NCI-H82 (cell line): ENCODE measurements at regions not wholly inside any gene's neighbourhood (a gene's known extent, or its start where the extent isn't known, plus 50 kb on each side); places are given as distances from the start of the nearest gene placed in this dataset.

Source experiments
- DNase-seq: peaks from one replicate; lab custom pipeline; 2025; lab: John Stamatoyannopoulos, UW

DNA sequence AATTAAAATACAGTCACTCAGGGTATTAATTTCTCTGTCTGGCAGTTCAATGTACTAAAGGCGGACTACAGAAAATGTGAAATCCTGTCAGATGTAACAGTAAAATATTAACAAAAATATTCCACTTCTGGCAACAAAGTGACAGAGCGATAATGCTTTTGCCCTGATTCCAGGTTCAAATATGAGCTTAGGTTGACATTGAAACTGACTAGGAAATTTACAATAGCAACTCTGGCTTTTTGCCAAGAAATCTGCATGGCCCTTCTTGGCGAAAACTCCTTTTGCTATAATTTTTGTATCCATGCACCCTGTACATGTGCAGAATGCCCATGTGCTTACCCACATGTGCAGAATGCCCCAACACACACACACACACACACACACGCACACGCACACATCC lies 552.2 kb downstream of the MDFIC start:
- no peak for DNase-seq

DNA sequence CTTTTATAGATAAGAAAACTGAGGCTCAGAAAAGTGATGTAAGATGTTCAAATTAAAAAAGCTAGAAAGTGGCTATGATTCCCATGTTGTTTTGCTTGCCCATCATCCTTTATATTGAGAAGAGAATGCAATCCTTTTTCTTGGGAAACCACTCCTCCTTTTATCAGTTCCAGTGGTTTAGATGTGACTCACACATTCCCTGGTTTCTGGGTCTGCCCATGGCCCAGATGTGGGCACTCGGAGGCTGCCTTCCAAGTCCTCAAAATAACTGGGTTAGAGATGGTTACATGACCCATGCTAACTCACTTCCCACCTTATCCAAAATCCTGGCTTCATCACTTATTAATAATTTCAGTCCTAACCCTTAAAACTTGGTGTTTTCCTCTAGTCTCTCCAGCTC lies 550.0 kb downstream of the MDFIC start:
- no peak for DNase-seq

DNA sequence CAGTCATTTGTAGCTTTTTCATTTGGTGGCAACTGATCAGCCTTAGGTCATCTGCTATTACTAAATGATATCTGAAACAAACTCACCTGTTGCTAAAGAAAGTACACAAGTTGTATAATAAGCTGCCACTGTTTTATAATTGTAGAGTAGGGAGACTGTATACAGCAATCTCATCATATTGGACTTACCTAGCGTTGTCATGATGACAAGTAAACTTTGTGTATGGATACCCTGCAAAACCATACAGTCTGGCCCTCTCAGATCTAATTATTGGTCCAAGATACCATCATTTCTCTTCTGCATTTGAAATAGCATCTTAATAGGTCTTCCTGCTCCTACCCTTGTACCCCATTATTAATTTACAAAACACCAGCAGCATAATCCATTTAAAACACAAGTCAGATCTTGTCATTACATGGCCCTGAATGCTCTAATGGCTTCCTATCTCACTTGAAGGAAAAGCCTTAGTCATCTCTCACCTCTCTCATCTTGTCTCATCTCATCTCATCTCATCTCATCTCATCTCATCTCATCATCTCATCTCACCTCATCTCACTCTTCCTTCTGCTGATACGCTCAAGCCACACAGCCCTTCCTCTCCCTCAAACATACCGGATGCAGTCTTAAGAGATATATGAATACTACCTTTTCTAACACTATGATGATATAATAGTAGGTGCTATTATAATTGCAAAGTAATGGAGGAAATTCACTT lies 540.6 kb downstream of the MDFIC start:
- peak; percentile 4 for DNase-seq

DNA sequence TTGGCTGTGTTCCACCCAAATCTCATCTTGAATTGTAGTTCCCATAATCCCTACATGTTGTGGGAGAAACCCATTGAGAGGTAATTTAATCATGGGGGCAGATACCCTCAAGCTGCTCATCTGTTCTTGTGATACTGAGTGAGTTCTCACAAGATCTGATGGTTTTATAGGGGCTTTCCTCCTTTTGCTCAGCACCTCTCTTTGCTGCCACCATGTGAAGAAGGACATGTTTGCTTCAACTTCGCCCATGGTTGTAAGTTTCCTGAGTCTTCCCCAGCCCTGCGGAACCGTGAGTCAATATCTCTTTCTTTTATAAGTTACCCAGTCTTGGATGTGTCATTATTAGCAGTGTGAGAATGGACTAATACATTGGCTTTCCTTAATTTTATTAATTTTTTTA lies 527.8 kb downstream of the MDFIC start:
- peak; percentile 31 for DNase-seq

DNA sequence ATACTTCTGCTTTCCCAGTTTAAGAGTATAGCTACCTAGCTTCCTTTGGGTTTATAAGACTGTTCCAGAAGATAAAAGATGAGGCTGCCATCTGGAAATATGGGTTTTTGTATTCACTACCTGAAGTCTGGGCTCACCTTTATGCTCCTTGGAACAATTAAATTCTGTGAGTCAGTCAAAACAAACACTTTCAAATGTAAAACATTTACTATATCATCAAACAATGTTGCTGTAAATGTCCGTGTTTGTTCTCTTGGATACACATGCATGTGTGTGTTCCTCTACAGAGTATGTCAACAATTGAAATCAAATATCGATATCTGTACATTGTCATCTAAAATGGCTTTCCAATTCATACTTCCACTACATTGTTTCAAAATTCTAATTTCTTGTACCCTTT lies 525.6 kb downstream of the MDFIC start:
- DNase-seq, result no peak

DNA sequence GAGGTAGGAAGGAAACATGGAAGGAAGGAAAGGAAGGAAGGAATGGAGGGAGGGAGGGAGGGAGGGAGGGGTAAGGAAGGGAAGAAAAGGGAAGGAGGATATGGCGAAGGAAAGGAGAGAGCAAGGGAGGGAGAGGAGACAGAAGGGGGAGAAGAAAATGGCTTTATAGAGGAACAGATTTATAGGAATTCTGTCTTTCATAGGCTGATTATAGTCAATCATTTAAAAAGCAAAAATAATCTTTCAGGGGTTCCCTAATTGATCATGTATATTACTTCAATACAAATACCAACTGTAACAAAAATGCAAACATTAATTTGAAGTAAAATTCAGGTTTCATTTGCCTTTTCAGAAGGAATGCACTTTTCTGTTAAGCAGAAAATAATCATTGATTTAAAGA lies 519.1 kb downstream of the MDFIC start:
- DNase-seq, result no peak

DNA sequence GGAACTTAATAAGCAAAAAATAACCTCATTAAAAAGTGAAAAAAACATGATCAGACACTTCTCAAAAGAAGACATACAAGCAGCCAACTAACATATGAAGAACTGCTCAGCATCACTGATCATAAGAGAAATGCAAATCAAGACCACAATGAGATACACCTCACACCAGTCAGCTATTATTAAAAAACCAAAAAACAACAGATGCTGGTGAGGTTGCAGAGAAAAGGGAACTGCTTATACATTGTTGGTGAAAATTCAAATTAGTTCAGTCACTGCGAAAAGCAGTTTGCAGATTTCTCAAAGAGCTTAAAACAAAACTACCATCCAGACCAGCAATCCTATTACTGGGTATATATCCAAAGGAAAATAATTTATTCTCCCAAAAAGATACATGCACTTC lies 513.3 kb downstream of the MDFIC start:
- no peak for DNase-seq

DNA sequence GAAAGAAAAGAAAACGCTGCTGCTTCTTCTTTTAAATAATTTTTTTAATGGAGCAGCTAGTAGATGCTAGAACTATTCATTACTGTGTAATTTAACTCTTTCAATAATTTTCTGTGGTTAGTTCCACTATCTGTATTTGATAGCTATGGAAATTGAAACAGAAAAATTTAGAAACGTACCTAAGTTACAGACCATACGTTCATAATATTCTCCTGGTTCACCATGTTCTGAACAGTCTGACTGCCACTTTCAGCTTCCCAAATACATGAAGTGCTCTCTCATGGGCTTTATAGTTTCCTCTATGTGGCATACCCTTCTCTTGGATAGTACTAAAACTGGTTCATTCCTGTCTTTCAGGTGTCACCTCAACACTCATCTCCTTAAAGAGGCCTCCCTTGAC lies 508.0 kb downstream of the MDFIC start:
- DNase-seq, result no peak

DNA sequence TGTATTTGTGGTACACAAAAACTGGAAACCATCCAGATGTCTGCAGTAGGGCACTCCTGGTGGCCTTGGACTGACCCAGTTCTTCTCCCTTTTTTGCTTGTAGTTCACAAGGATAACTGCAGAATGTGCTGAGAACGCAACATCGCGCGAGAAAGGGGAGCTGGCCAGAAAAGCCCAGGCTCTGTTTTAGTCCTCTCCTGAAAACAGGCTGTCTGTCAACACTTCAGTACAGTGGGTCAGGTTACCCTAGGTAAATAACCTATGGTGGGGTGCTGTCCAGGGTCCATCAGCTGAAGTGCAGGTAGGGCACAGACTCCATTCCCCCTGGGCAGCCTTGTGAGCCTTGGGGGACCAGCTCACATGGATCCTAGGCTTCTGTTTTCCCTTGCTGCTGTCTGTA lies 495.8 kb downstream of the MDFIC start:
- DNase-seq, result no peak

DNA sequence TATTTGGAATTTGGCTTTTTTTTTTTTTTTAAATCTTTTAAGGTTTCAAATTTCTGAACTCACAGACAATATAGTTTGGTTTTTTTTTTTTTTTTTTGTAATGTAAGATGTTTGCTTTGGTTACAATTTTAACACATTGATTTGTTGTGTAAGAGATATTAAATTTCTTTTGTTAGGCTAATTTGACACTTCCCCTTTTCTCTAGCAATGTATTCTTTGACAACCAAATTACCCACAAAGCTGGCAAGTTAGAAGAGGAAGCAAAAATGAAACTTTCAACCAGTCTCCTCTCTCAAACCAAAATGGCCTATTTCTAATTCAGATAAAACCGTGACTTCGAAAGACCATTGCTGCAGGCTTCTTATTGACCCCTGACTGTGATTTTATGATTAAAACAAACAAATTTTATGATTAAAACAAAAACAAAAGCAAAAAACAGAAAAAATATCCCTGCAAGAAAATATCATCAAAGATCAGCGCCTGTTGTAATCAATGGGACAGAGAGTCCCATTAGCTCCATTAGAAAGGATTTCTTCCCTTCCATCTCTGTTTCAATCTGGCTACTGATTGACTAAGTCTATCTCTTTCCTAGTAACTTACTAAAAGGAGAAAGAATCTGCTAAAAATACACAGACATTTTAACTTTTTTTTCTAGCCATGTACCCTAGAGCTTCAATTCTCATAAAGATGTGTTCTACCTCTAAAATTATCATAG lies 489.2 kb downstream of the MDFIC start:
- no peak for DNase-seq

DNA sequence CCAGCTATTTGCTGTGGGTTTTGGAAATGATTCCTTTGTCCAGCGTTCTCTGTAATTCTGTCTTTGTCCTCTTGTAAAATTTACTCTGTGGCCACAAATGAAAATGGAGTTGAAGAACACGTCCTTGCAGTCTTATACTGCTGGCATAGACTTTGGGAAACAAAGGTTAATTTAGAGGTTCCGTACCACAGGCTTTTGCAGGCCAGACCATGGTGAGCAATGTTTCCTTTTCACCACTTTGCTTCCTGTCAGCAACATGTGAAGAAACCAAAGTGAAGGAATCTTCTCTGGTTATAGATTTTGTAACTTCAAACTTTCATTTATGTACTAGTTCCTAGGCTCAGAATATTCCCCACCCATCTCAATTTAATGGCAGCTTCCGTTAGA lies 488.5 kb downstream of the MDFIC start:
- no peak for DNase-seq

DNA sequence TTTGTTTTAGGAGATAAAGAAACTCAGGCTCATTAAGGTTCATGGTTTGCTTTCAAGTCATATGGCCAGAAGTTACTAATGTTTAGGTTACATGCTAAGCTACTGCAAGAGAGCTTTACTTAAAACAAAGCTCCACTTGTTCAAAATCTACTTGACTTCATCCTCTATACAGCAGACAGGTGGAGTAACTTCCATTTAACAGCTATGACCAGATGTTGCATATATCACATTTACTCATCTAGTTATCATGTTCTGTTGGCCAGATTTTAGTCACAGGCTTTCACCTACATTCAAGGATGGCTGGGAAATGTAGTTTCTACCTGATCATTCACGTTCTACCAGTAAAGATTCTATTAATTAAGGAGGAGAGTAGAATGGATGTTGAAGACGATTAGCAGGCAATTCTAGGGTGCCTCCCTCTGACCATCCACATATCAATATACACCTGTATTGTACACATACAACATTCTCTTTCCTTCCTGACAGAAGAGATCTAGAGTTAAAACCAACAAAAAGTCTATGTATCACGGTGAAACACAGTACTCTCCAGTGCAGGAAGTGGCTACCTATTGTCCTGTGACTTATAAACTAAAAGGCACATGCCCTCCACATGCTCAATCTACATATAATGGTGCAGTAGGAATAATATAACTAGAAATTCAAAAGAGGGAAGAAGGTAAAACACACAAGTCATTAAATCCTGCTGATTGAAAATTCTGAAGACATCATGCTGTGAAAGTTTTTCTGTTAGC lies 488.0 kb downstream of the MDFIC start:
- DNase-seq, result no peak

DNA sequence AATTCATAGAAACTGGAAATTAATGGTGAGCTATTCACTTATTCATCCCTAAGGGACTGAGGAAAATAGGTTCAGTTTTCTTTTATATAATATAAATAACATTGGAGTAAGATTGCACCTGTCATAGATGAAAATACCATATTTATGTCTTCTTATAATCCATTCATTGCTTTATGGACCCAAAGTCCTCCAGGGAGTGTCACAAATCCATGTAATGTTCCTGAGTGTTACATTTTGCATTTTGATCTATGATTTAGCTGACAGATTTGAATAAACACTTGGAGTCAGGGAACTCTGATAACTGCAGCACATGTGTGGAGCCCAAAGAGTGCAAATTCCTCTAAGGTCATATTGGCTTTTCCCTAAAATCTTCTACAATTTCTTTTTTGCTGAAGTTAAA lies 484.3 kb downstream of the MDFIC start:
- DNase-seq, result no peak

DNA sequence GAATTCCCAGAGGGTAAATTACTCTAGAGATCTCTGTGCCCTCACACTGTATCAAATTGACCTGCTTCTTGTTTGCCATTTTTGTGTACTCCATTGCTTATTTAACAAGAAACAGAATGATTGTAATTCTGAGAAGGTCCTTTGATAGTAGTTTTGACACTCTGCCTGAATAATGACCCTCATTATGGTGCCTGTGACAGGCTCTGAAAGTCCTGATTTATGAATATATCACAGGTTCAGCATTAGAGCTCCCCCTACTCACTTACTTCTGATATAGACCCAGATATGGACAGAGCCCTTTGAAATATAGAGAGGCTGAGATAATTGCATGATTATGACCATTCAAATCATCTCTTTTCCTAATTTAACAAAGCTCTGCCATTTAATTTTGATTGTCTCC lies 465.2 kb downstream of the MDFIC start:
- DNase-seq, result peak; percentile 44

DNA sequence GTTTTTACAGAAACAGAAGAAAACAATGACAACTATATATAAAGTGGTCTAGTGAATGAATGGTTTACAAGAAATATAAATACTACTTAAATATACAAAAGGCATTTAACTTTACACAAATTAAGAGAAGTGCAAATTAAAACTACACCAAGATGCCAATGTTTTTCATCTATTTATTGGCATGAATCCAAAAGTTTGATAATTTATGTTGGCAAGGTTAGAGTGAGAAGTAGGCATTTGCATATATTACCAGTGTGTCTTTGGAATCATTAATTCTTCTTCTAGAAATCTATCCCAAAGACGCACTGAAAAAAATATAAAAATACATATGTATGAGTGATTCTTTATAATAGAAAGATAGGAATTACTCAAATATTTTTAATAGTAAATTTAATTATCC lies 457.4 kb downstream of the MDFIC start:
- no peak for DNase-seq

DNA sequence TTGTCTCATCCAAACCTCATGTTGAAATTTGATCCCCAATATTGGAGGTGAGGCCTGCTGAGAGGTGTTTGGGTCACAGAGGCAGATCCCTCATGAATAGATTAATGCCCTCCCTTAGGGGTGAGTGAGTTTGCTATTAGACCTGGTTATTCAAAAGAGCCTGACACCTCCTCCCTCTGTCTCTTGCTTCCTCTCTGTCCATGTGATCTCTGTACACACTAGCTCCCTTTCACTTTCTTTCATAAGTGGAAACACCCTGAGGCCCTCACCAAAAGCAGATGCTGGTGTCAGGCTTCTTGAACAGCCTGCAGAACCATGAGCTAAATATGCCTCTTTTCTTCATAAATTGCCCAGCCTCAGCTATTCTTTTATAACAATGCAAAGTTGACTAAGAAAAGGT lies 447.1 kb downstream of the MDFIC start:
- DNase-seq, result no peak

DNA sequence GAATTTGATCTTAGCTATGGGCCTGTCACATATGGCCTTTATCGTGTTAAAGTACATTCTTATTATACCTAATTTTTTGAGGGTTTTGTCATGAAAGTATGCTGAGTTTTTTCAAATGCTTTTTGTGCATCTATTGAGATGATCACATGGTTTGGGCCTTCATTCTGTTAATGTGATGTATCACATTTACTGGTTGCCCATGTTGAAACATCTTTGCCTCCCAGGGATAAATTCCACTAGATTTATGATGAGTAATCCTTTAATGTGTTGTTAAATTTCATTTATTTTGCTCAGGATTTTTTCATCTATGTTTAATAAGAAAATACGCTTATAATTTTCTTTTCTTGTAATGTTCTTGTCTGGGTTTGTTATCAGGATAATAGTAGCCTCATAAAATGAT lies 442.0 kb downstream of the MDFIC start:
- no peak for DNase-seq

DNA sequence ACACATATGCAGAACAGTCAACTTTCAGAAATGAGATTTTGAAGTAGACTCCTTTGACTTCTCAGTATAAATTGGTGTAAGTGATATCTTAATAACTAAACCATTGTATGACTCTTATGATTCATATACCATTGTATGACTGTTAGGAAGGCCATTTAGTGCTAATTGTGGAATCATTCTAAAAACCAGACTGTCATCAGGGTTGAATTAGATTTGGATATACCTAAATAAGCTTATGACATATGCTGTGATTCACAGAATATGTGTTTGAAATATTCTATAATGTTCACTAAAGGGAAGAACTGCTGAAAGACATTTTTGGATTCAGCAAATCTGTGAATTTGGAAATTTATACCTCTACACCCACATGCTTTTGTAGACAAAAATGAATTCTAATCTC lies 438.1 kb downstream of the MDFIC start:
- DNase-seq, result no peak

DNA sequence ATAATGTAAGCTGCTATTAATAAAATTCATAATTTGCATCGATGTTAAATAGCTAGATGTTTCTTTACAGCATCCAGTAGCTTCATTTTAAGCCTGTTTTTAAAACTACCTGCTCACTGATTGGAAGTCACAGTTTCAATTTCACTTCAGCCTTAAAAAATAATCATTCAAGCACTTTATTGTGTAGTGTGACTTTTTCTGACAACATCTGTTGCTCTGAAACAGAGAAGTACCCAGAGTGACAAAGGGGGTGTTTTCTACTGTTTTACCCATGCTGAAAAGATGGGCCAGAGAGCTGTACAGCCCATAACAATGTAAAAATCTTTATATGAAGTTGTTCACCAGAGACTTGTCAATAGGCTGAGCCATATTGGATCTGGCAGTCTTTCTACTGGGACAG lies 437.2 kb downstream of the MDFIC start:
- DNase-seq, result no peak

DNA sequence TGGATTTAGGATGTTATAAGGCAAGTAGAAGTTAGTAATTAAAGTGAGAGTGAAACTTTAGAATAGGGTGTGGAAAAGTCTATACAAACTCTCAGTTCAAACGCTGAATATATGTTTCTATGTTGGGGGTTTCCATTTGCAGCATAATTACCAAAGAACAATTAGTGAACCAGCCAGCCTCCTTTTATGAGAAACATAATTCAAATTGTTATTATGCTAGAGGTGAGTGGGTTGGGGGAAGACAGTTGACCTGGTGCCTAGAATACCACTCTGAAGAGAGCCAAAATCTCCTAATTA lies 435.8 kb downstream of the MDFIC start:
- no peak for DNase-seq

DNA sequence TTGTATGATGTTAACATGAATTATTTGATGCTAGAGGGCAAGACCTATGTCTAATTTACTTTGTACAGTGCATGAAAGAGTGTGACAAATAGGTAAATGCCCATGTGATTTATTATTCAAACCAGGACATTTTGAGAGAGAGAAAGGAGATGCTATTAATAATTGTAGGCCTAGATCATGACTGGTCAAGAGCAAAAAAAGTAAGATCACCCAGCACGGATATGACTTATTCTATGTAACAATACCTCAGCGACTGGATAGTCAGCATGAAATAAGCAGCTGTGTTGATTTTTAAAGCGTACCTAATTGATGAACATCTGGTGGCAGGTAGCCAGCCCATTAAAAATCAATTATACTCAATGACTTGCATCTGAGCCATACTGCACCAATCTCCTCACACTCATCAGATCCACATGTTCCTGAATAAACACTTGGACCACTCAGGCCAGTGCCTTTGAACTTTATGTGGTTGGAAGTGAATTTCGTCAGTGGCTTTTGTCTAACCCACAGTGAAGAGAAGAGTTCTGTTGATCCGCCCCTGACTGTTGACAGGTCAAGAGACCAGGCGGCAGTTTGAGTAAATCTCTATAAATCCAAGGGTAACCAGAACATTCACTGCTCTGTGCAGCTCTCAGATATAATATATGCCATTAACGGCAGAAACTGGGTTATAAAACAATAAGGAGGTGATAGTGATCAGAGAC lies 435.3 kb downstream of the MDFIC start:
- no peak for DNase-seq

DNA sequence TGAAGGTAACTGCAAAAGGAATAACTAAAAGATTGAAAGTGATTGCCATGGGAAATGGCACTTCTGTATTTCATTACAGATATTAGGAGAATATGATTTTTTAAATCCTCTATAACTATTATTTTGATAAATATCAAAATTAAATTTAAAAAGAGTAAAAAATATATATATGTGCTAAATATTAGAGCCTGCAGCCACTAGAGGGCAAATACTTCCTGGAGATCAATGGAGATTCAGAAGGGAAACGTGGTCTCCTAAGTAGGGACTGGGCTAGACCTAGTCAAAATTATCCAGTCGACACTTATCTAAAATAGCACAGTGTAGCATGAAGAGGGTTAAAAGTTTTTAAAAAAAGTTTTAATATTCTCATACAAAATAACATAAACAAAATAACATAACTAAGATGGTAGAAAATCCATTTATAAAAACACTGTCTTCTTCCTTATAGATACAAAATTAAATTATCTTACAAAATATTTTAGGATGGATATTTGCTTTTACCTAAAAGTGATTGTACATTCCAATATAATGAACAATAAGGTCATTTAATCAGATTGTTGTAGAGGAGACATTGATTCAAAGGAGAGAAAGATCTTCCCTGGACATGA lies 434.3 kb downstream of the MDFIC start:
- DNase-seq, result peak; percentile 35
